HUES64 (cell line): ENCODE measurements at regions not wholly inside any gene's neighbourhood (a gene's known extent, or its start where the extent isn't known, plus 50 kb on each side); places are given as distances from the start of the nearest gene placed in this dataset.

Experiments
- H3K27ac ChIP-seq: 2 replicates; pipeline ENCODE4 v1.7.0; 2013; ENCODE audit warnings: low read depth, low read length, inconsistent platforms
- H3K27me3 ChIP-seq: 2 replicates; pipeline ENCODE4 v1.6.1; 2013; ENCODE audit warnings: mild to moderate bottlenecking, low read length; ENCODE audit not compliant: insufficient read depth
- H3K36me3 ChIP-seq: 2 replicates; pipeline ENCODE4 v1.6.1; 2013; ENCODE audit warnings: mild to moderate bottlenecking, low read length; ENCODE audit not compliant: insufficient read depth
- H3K4me1 ChIP-seq: 2 replicates; pipeline ENCODE4 v1.6.1; 2013; ENCODE audit warnings: mild to moderate bottlenecking, low read length, moderate library complexity; ENCODE audit not compliant: insufficient read depth
- H3K4me3 ChIP-seq: 2 replicates; pipeline ENCODE4 v1.5.1; 2013; ENCODE audit warnings: mild to moderate bottlenecking, low read length, moderate library complexity
- H3K9ac ChIP-seq: 2 replicates; pipeline ENCODE4 v1.6.1; 2013; ENCODE audit warnings: mild to moderate bottlenecking, low read depth, low read length
- H3K9me3 ChIP-seq: 2 replicates; pipeline ENCODE4 v1.6.1; 2013; ENCODE audit warnings: low read depth, low read length; ENCODE audit not compliant: insufficient read depth
- WGBS: fragments of 150-250, 120-280 bp; methylation state at CpG from one replicate; pipeline ENCODE4 v1.1.7; 2013; ENCODE audit warnings: missing lambda C conversion rate; 5-methylcytosine and 5-hydroxymethylcytosine counted together

DNA sequence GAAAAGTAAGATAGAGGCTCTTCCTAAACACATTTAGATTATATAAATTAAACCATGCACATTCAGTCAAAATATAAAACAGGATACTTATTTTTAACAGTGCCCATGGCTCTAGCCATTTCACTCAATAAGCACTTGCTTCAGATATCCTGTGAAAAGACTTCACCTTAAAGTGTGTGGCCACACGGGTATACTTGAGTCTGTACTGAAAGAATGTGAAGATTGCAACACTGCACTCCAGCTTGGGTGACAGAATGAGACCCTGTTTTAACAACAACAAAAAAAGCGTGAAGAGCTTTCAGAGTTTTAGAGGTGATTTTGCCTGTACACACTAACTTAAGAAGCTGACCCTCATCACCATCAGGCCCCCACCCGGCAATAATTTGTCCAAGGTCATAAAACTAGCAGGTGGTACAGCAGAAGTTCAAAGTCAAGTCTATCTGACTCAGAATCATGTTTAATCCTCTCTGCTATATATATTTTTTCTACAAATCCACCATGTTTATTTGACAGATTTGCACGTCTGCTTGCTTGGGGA is 203.5 kb upstream of the GUCY1A2 start:
- 90% methylated on average over 4 of the region's 4 CpGs for WGBS
- no peaks in the 10 kb centered on the region for H3K27me3 ChIP-seq
- no peaks in the 10 kb centered on the region for H3K4me1 ChIP-seq

DNA sequence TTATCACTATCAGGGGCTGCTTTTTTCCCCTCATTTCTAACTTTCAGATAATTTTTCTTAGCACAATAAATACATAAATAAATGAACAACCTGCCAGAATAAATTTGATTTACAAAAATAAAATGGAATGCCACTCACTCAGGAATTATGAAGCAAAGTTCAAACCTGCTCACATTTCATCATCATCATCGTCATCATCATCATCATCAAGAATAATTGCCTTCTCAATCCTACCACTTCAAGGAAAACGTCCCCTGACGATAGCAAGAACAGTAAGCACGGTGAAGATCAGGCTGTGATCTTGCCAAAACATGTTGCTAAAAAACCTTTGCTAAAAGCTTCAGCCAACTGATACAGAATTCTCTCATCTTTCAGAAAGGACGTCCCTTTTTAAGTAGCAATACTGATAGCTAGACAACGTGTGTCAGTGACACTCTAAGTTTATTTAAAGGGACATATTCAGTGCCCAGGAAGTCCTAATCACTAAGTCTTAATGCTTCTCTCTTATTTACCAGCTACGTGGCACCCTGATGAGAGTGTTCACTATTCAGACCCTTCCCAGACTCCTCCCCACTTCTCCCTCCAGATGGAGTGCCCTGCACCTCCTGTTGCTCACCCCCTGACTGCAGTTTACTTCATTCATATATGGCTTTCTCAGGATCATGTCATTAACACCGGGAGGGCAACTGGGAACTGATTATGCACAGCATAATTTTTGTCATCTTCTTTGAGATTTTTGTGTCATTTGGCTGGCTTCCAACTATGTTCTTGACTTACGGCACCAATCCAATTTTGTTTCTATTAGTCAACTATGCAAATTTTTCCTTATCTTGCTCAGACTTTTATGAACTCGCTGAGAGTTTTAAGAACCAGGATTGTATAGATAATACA is 200.1 kb upstream of the GUCY1A2 start:
- Histone ChIP-seq H3K4me3 (no peak overlapping the region), H3K4me1 (no peaks in the 10 kb centered on the region), H3K27me3 (no peaks in the 10 kb centered on the region), H3K9ac (no peak overlapping the region), H3K9me3 (no peaks in the 10 kb centered on the region), H3K36me3 (no peaks in the 10 kb centered on the region), H3K27ac (no peak overlapping the region)
- WGBS = 84% methylated on average over 10 of the region's 10 CpGs

More for the DNA sequence above, 203.5 kb upstream of the GUCY1A2 start:
- H3K27ac ChIP-seq = no peak overlapping the region
- H3K4me3 ChIP-seq = no peak overlapping the region
- no peaks in the 10 kb centered on the region for H3K9me3 ChIP-seq
- H3K9ac ChIP-seq = no peak overlapping the region
- H3K36me3 ChIP-seq = no peaks in the 10 kb centered on the region

DNA sequence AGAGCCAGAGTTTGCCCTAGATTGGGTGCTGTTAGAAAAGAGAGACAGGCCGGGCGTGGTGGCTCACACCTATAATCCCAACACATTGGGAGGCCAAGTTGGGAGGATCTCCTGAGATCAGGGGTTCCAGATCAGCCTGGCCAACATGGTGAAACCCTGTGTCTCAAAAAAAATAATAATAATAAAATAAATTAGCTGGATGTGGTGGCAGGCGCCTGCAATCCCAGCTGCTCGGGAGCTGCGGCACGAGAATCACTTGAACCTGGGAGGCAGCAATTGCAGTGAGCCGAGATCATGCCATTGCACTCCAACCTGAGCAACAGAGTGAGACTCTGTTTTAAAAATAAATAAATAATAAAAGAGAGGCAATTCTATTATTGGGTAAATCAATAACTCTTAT is 199.2 kb upstream of the GUCY1A2 start:
- Histone ChIP-seq H3K27me3 (no peaks in the 10 kb centered on the region), H3K27ac (no peak overlapping the region), H3K9me3 (no peaks in the 10 kb centered on the region), H3K4me1 (no peaks in the 10 kb centered on the region), H3K36me3 (no peaks in the 10 kb centered on the region), H3K9ac (no peak overlapping the region), H3K4me3 (no peak overlapping the region)
- WGBS = 98% methylated on average over 7 of the region's 7 CpGs

DNA sequence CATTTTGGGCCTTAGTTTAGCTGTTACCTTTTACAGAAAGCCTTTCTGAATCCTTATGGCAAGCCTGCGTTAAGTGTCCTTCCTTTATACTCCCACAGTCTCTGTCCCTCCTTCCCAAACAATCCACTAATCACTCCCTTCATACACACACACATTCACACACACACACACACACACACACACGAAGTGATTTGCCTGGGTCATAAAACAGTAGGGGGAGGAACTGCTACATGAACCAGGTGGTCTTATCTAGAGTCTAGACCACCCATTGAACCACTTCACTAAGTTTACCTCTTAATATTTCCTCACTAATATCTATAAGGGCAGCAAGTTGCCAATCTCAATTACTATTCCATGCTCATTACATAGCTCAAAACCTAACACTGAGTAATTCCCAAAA is 196.7 kb upstream of the GUCY1A2 start:
- Histone ChIP-seq H3K4me3 (no peak overlapping the region), H3K9me3 (no peaks in the 10 kb centered on the region), H3K9ac (no peak overlapping the region), H3K27ac (no peak overlapping the region), H3K27me3 (no peaks in the 10 kb centered on the region), H3K4me1 (no peaks in the 10 kb centered on the region), H3K36me3 (no peaks in the 10 kb centered on the region)
- 72% methylated on average over 2 of the region's 2 CpGs for WGBS

DNA sequence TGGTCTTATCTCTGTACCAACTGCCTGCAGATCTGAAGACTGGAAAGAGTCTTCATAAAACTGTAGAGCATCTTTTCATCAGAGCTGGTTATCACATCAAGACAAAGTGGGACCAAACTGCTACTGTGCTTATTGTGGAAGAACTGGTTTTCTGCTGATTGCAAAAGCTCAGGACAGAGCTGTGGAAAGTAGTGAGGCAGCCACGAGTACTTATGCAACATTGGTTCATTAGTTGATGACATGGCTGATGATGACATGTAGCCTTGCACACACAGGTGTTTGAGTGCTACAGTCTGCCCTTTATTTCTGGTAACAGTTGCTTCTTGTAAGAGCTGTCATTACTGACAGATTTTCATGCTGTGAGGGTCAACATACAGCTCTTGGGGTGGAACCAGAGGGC is 185.4 kb upstream of the GUCY1A2 start:
- peaks cover 5% of the 10 kb centered on the region; the same call in 1 of the 2 replicates for H3K9me3 ChIP-seq
- 86% methylated on average over 1 of the region's 1 CpG for WGBS

DNA sequence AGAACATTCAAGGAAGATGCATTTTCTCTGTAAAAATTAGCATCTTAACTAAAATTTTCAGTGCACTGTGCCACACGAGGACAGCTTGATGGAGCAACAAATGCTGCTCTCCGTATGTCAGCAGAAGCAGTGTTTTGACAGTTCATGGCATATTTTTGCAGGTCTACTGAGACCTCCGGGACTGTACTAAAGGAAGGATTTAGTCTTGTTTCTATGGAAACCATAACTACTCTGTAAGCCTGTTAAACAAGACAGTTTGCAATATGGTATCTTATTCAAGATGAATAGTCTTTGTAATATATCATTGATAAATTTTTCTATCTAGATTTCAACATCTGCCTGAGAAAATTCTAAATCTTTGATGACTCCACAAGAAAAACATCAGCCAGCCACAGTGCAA is 184.0 kb upstream of the GUCY1A2 start:
- 93% methylated on average over 3 of the region's 3 CpGs for WGBS
- no peak overlapping the region for H3K9ac ChIP-seq
- H3K36me3 ChIP-seq = no peaks in the 10 kb centered on the region
- H3K4me1 ChIP-seq = no peaks in the 10 kb centered on the region
- peaks cover 5% of the 10 kb centered on the region; the same call in 1 of the 2 replicates for H3K9me3 ChIP-seq
- no peak overlapping the region for H3K27ac ChIP-seq
- H3K27me3 ChIP-seq = no peaks in the 10 kb centered on the region
- H3K4me3 ChIP-seq = no peak overlapping the region

More for the DNA sequence above, 185.4 kb upstream of the GUCY1A2 start:
- H3K4me1 ChIP-seq = no peaks in the 10 kb centered on the region
- no peaks in the 10 kb centered on the region for H3K27me3 ChIP-seq
- H3K27ac ChIP-seq = no peak overlapping the region
- H3K36me3 ChIP-seq = no peaks in the 10 kb centered on the region
- H3K4me3 ChIP-seq = no peak overlapping the region
- H3K9ac ChIP-seq = no peak overlapping the region

DNA sequence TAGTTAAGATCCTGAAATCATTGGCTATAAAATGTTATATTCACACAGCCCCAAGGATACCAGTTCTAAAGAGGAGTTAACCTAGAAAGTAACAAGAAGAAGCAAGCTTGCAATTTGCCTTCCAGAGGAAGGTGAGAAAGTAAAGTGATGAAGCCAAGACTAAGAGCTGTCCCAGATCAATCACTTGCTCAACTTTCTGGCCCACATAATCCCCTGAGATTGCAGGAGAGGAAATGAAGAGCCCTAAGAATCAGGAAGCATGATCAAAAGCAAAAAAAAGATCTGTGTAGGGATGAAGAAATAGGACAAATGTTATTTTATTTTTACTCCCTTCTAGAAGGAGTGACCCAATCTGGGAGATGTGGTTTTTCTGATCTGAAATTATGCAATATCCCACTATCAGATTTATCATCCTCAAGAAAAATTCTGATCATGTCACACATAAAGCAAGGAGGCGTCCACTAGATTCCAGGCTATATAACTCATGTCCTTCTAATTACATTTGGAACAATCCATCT is 180.3 kb upstream of the GUCY1A2 start:
- H3K4me1 ChIP-seq = no peaks in the 10 kb centered on the region
- H3K36me3 ChIP-seq = no peaks in the 10 kb centered on the region
- no peaks in the 10 kb centered on the region for H3K27me3 ChIP-seq
- H3K4me3 ChIP-seq = no peak overlapping the region
- 94% methylated on average over 1 of the region's 1 CpG for WGBS
- H3K9me3 ChIP-seq = no peaks in the 10 kb centered on the region
- no peak overlapping the region for H3K9ac ChIP-seq
- H3K27ac ChIP-seq = no peak overlapping the region

DNA sequence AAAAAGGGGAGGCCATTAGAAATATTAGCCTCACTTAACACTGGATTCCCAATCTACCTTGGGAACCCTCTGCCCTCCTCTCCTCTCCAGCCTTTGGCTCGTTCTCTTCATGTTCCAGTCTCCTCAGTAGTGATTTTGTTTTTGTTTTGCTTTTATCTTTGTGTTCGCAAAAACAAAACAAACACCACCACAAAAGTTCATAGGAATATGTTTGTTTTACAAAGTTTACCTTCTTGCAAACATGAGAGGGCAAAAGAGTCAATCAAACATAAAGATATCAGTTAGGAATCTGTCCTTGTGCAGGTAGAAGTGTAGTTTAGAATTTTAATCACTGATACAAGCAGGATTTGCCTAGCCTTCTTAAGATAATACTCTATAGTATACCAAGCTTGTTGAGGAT is 179.7 kb upstream of the GUCY1A2 start:
- Histone ChIP-seq H3K36me3 (no peaks in the 10 kb centered on the region), H3K27ac (no peak overlapping the region), H3K9me3 (no peaks in the 10 kb centered on the region), H3K27me3 (no peaks in the 10 kb centered on the region), H3K4me1 (no peaks in the 10 kb centered on the region), H3K4me3 (no peak overlapping the region), H3K9ac (no peak overlapping the region)
- WGBS = no CpG with 5 or more reads among the region's 2 CpGs

DNA sequence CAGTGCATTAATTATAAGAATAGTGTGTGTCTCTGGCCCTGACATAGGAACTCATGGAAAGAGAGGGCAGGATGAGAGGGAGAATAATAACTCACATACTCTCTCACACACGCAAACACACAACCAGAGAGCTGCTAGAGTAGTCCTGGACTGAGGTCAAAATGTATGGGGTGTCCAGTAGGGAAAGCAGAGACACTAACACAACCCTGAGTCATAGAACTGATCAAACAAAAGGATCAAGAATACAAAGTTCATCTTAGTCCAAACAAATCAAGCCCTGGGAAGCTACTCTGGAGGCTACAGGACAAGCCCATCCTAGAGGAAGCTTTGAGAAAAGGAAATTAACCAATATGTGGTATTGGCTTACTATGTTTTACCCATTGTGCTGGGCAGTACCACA is 178.5 kb upstream of the GUCY1A2 start:
- Histone ChIP-seq H3K4me3 (no peak overlapping the region), H3K9ac (no peak overlapping the region), H3K36me3 (no peaks in the 10 kb centered on the region), H3K27me3 (no peaks in the 10 kb centered on the region), H3K4me1 (no peaks in the 10 kb centered on the region), H3K27ac (no peak overlapping the region), H3K9me3 (no peaks in the 10 kb centered on the region)
- WGBS = no CpG with 5 or more reads among the region's 1 CpG

DNA sequence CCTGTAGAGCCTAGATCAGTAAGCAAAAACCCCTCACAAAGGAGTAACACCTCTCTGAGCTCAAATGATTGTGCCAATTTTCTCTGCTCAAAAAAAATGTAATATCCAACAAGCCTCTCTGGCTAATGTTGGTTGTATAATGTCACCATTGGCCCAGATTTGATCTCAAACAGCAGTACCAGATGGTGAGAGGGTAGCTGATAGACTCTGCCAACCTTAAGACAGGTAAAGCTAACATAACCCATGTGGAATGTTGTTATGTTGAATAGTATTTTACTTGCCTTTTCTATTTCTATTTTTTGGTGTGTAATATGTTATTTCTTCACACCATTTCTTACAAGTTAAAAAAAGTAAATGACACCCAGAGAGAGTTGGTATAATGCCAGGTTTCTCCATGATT is 166.7 kb upstream of the GUCY1A2 start:
- H3K36me3 ChIP-seq = no peaks in the 10 kb centered on the region

DNA sequence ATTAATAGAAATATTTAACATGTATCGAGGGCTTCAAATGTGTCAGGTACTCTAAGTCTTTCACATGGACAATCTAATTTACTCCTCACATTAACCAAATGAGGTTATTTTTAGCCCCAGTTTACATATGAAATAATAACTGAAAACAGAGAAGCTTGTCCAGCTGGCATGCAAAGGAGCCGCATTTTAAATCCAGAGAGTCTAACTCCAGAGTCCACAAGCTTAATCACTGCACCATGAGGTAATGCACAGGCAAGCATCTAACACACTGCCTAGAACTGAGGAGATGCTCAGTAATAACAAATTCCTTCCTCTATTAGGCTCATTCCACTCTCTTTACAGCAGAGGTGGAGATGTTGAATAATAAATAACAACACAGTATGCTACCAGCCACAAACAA is 165.7 kb upstream of the GUCY1A2 start:
- no peak overlapping the region for H3K27ac ChIP-seq
- H3K36me3 ChIP-seq = no peaks in the 10 kb centered on the region
- H3K9ac ChIP-seq = no peak overlapping the region
- 95% methylated on average over 2 of the region's 2 CpGs for WGBS
- H3K4me3 ChIP-seq = no peak overlapping the region
- no peaks in the 10 kb centered on the region for H3K4me1 ChIP-seq
- H3K27me3 ChIP-seq = no peaks in the 10 kb centered on the region
- no peaks in the 10 kb centered on the region for H3K9me3 ChIP-seq

More for the DNA sequence above, 166.7 kb upstream of the GUCY1A2 start:
- H3K4me3 ChIP-seq = no peak overlapping the region
- no peaks in the 10 kb centered on the region for H3K9me3 ChIP-seq
- no peak overlapping the region for H3K27ac ChIP-seq
- no peak overlapping the region for H3K9ac ChIP-seq
- H3K4me1 ChIP-seq = no peaks in the 10 kb centered on the region
- H3K27me3 ChIP-seq = no peaks in the 10 kb centered on the region
